ENCODE measurements at regions not wholly inside any gene's neighbourhood (a gene's known extent, or its start where the extent isn't known, plus 50 kb on each side); places are given as distances from the start of the nearest gene placed in this dataset.

- Histone ChIP-seq H2AFZ (ENCODE audit: low read depth, low read length) (no peak overlapping the region), H4K20me1 (ENCODE audit: insufficient read depth, low read length) (no peaks in the 10 kb centered on the region), H3K27ac (ENCODE audit: low read length) (no peak overlapping the region), H3K9me3 (ENCODE audit: insufficient read depth, low read length, severe bottlenecking) (no peaks in the 10 kb centered on the region), H3K4me1 (ENCODE audit: insufficient read depth, low read length) (no peaks in the 10 kb centered on the region), H3K27me3 (ENCODE audit: insufficient read depth, low read length, poor library complexity) (no peaks in the 10 kb centered on the region), H3K4me2 (ENCODE audit: insufficient read depth, low read length) (no peak overlapping the region), H3K9ac (ENCODE audit: low read depth, low read length) (no peak overlapping the region), H3K79me2 (ENCODE audit: insufficient read depth, low read length) (no peaks in the 10 kb centered on the region), H3K4me3 (ENCODE audit: low read depth in 1 of 2, low read length in 2 of 2) (no peak overlapping the region), H3K36me3 (ENCODE audit: insufficient read depth, low read length) (no peaks in the 10 kb centered on the region)
- DNase-seq (no peak), ATAC-seq (ENCODE audit: insufficient read depth, low read depth) (no peak)
- TF ChIP-seq CTCF (IDR thresholded peaks at IDR 0.05; ENCODE audit: borderline replicate concordance, extremely low read depth, low read length, poor library complexity, severe bottlenecking) (no peak), EZH2 (IDR thresholded peaks at IDR 0.05; ENCODE audit: borderline replicate concordance, low read depth, low read length, severe bottlenecking) (no peak)
These were observed 143.9 kb upstream of the MGMT start for GRCh38 chr10:129322933-129323820.

- Histone ChIP-seq H3K4me1 (ENCODE audit: insufficient read depth, low read length) (no peaks in the 10 kb centered on the region), H3K4me2 (ENCODE audit: insufficient read depth, low read length) (no peak overlapping the region), H3K4me3 (ENCODE audit: low read depth in 1 of 2, low read length in 2 of 2) (no peak overlapping the region), H2AFZ (ENCODE audit: low read depth, low read length) (no peak overlapping the region), H4K20me1 (ENCODE audit: insufficient read depth, low read length) (no peaks in the 10 kb centered on the region), H3K36me3 (ENCODE audit: insufficient read depth, low read length) (no peaks in the 10 kb centered on the region), H3K9me3 (ENCODE audit: insufficient read depth, low read length, severe bottlenecking) (no peaks in the 10 kb centered on the region), H3K79me2 (ENCODE audit: insufficient read depth, low read length) (no peaks in the 10 kb centered on the region), H3K27me3 (ENCODE audit: insufficient read depth, low read length, poor library complexity) (no peaks in the 10 kb centered on the region), H3K9ac (ENCODE audit: low read depth, low read length) (no peak overlapping the region), H3K27ac (ENCODE audit: low read length) (no peak overlapping the region)
- TF ChIP-seq EZH2 (IDR thresholded peaks at IDR 0.05; ENCODE audit: borderline replicate concordance, low read depth, low read length, severe bottlenecking) (no peak), CTCF (IDR thresholded peaks at IDR 0.05; ENCODE audit: borderline replicate concordance, extremely low read depth, low read length, poor library complexity, severe bottlenecking) (no peak)
- no peak for ATAC-seq (ENCODE audit: insufficient read depth, low read depth)
- no peak for DNase-seq
These were observed 143.2 kb upstream of the MGMT start for GRCh38 chr10:129323879-129324278.

- Histone ChIP-seq H2AFZ (ENCODE audit: low read depth, low read length) (no peak overlapping the region), H3K4me3 (ENCODE audit: low read depth in 1 of 2, low read length in 2 of 2) (no peak overlapping the region), H3K79me2 (ENCODE audit: insufficient read depth, low read length) (no peaks in the 10 kb centered on the region), H4K20me1 (ENCODE audit: insufficient read depth, low read length) (no peaks in the 10 kb centered on the region), H3K27ac (ENCODE audit: low read length) (no peak overlapping the region), H3K9ac (ENCODE audit: low read depth, low read length) (no peak overlapping the region), H3K4me1 (ENCODE audit: insufficient read depth, low read length) (no peaks in the 10 kb centered on the region), H3K4me2 (ENCODE audit: insufficient read depth, low read length) (no peak overlapping the region), H3K36me3 (ENCODE audit: insufficient read depth, low read length) (no peaks in the 10 kb centered on the region), H3K9me3 (ENCODE audit: insufficient read depth, low read length, severe bottlenecking) (no peaks in the 10 kb centered on the region), H3K27me3 (ENCODE audit: insufficient read depth, low read length, poor library complexity) (no peaks in the 10 kb centered on the region)
- TF ChIP-seq CTCF (IDR thresholded peaks at IDR 0.05; ENCODE audit: borderline replicate concordance, extremely low read depth, low read length, poor library complexity, severe bottlenecking), result no peak
- TF ChIP-seq EZH2 (IDR thresholded peaks at IDR 0.05; ENCODE audit: borderline replicate concordance, low read depth, low read length, severe bottlenecking), result no peak
- DNase-seq (no peak), ATAC-seq (ENCODE audit: insufficient read depth, low read depth) (no peak)
These were observed 141.1 kb upstream of the MGMT start for GRCh38 chr10:129325893-129326292.
